HL-60/S4 (cell line): ENCODE measurements at regions not wholly inside any gene's neighbourhood (a gene's known extent, or its start where the extent isn't known, plus 50 kb on each side); places are given as distances from the start of the nearest gene placed in this dataset.
"Not testable (repeated sequence)": the region's sequence is repeated elsewhere in the genome, so short reads cannot be mapped to it uniquely, and the experiment has no call there.

Experiments used
- in situ Hi-C: fragments of 300-500 bp; cut with MboI; formaldehyde crosslinking; loops from 2 replicates; pipeline ENCODE4 v1.14.3; 2022; ENCODE audit warnings: low sequenced_read_pairs

GRCh38 chr11:96969251-96969650 lies 579.4 kb downstream of the JRKL start:
- in situ Hi-C loops: no loop called here

GRCh38 chr11:96978751-96979150 lies 588.9 kb downstream of the JRKL start:
- in situ Hi-C loops: no loop called here

- in situ Hi-C loops: no loop called here
Observed at GRCh38 chr11:96986516-96986915, 596.7 kb downstream of the JRKL start.

GRCh38 chr11:96990914-96991313 lies 601.1 kb downstream of the JRKL start:
- in situ Hi-C loops: no loop called here

GRCh38 chr11:97000481-97000880 lies 610.7 kb downstream of the JRKL start:
- in situ Hi-C loops: no loop called here

- in situ Hi-C loops: no loop called here
Observed at GRCh38 chr11:97007283-97007682, 617.5 kb downstream of the JRKL start.

GRCh38 chr11:97009613-97010012 lies 619.8 kb downstream of the JRKL start:
- in situ Hi-C loops: no loop called here

GRCh38 chr11:97010997-97011396 lies 621.2 kb downstream of the JRKL start:
- in situ Hi-C loops: not testable (repeated sequence)

GRCh38 chr11:97015327-97015726 lies 625.5 kb downstream of the JRKL start:
- in situ Hi-C loops: no loop called here

- in situ Hi-C loops: no loop called here
Observed at GRCh38 chr11:97019305-97019704, 629.5 kb downstream of the JRKL start.

- in situ Hi-C loops: no loop called here
Observed at GRCh38 chr11:97019754-97020153, 629.9 kb downstream of the JRKL start.

GRCh38 chr11:97022955-97023354 lies 633.1 kb downstream of the JRKL start:
- in situ Hi-C loops: no loop called here

GRCh38 chr11:97028836-97029406 lies 639.1 kb downstream of the JRKL start:
- in situ Hi-C loops: no loop called here

GRCh38 chr11:97033178-97033577 lies 643.4 kb downstream of the JRKL start:
- in situ Hi-C loops: no loop called here

- in situ Hi-C loops: no loop called here
Observed at GRCh38 chr11:97048481-97048880, 658.7 kb downstream of the JRKL start.

GRCh38 chr11:97060184-97060583 lies 670.4 kb downstream of the JRKL start:
- in situ Hi-C loops: no loop called here

GRCh38 chr11:97069160-97069559 lies 679.3 kb downstream of the JRKL start:
- in situ Hi-C loops: no loop called here

GRCh38 chr11:97072420-97072819 lies 682.6 kb downstream of the JRKL start:
- in situ Hi-C loops: no loop called here

- in situ Hi-C loops: not testable (repeated sequence)
Observed at GRCh38 chr11:97076666-97077065, 686.9 kb downstream of the JRKL start.

GRCh38 chr11:97078443-97078842 lies 688.6 kb downstream of the JRKL start:
- in situ Hi-C loops: no loop called here

- in situ Hi-C loops: no loop called here
Observed at GRCh38 chr11:97079244-97079643, 689.4 kb downstream of the JRKL start.

GRCh38 chr11:97087419-97087818 lies 697.6 kb downstream of the JRKL start:
- in situ Hi-C loops: no loop called here

GRCh38 chr11:97092823-97093222 lies 703.0 kb downstream of the JRKL start:
- in situ Hi-C loops: no loop called here
